CD4-positive, alpha-beta T cell treated with Interleukin-2 at 100 ng/mL for 4 hours (primary cell): ENCODE measurements at regions not wholly inside any gene's neighbourhood (a gene's known extent, or its start where the extent isn't known, plus 50 kb on each side); places are given as distances from the start of the nearest gene placed in this dataset.

Source experiments
- DNase-seq: peaks from one replicate; pipeline ENCODE4 v3.0.0-alpha.2; 2020; ENCODE audit warnings: low spot score

DNA sequence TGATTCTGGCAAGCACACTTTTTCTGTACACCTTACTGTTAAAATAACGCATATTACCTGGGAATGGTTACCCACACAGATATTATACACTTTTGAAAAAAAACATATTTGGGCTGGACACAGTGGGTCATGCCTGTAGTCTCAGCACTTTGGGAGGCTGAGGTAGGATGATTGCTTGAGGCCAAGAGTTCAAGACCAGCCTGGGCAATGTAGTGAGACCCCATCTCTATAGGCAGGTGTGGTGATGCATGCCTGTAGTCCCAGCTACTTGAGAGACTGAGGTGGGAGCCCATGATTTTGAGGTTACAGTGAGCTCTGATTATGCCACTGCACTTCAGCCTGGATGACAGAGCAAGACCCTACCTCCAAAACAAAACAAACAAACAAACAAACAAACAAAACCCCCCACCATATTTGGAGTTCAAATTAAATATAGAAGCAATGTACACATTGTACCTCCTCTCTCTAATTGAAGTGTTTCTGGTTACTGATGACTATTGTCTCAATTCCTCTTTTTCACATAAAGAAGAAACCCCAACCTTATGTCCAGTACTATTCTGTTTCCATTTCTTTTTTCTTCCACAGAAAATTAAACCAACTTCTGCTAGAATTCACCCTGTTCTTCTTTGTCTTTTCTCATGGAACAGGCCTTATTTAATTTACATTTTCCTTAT lies 152.6 kb upstream of the UMPS start:
- DNase-seq: no peak

- DNase-seq: no peak
These were observed 150.6 kb upstream of the UMPS start for GRCh38 chr3:124579641-124580040.

- DNase-seq: no peak
These were observed 148.1 kb upstream of the UMPS start for GRCh38 chr3:124582196-124582595.

GRCh38 chr3:124582621-124583395 lies 147.4 kb upstream of the UMPS start:
- no peak for DNase-seq

DNA sequence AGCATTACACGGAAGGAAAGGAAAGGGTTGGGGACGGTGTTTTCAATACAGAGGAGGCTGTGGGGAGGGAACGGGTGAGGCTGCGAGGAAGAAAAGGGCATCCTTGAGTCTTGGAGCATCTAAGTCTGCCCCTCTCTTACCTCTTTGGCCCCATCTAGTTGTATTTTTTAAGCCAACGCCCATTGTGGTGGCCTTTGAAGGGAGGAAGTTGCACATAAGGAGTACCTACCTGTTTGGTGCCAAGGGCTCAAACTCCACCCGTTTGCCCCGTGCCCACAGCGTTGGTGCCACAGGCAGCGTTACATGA lies 146.1 kb upstream of the UMPS start:
- DNase-seq: peak; percentile 31

DNA sequence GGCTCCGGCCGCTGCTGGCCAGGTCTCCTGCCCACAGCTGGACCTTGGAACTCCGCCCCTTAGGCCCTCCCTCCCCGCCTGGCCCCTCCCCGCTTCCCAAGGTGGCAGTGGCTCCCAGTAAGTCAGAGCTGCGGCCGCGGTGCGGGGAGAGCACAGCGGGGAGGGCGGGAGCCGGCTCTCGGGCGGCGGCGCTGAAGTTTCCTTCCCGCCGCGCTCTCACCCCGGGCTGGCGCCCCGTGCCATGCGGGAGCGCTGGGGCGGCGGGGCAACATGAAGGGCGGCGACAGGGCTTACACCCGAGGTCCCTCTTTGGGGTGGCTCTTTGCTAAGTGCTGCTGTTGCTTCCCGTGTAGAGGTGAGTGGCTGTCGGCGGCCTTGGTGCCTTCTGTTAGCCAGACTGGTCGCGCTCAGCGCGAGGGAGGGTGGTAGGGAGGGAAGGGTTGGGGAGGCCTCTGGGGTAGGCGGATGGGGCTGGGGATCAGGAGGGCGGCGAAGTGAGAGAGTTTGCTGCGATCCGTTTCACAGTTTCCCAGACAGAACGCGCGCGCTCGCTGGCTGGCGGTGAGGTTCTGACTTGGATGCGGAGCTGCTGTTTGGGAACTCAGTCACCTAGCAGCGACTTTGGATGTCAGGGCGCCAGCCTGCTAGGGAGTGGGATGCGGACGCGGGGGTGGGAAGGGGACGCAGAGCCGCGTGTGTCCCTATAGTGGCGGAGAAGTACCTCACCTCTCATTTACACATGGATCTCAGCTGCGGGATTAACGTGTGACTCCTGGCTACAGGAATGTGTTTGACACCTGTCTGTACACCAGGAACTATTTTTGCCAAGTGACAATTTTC lies 145.5 kb upstream of the UMPS start:
- DNase-seq: peak; percentile 20

GRCh38 chr3:124586126-124587052 lies 143.9 kb upstream of the UMPS start:
- DNase-seq: no peak

GRCh38 chr3:124587053-124587408 lies 143.2 kb upstream of the UMPS start:
- no peak for DNase-seq

- DNase-seq: no peak
These were observed 142.2 kb upstream of the UMPS start for GRCh38 chr3:124588036-124588435.

DNA sequence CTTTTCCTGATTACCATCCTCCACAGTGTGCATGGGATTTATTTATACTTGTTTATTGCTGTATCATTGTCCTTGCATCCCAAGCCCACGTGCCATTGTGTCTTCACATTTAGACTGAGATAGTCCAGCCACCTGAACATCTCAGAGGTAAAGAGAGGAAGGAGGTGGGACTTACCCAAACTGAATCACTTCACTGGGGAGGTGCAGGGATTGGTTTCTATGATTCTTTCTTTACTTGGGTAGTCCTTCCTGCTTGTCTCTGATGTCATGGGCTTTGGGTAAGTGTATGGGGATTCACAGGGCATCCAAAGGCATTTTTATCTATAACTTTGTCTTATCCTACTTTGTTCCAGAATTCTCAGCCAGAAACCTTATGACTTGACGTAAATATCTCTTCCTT lies 141.5 kb upstream of the UMPS start:
- DNase-seq: no peak

- DNase-seq: no peak
These were observed 138.6 kb upstream of the UMPS start for GRCh38 chr3:124591699-124592098.

- peak; percentile 20 for DNase-seq
These were observed 137.4 kb upstream of the UMPS start for GRCh38 chr3:124592658-124593441.

DNA sequence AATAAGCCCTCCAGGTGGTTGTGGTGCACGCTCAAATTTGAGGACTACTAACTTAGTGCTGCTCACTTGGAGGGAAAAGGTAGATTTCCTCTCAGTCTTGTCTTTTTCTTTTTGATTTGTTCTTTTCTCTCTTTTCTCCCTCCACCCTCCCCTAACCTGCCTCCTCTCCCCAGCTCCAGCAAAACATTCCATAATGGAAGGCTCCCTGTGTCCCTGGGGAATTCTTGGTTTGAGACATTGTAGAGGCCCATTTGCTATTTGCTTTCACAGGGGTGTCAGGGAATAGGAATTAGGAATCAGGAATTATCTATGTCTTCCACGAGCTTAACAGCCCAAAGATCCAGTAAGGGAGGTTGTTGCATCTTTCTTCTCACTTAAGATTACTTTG lies 136.8 kb upstream of the UMPS start:
- no peak for DNase-seq

DNA sequence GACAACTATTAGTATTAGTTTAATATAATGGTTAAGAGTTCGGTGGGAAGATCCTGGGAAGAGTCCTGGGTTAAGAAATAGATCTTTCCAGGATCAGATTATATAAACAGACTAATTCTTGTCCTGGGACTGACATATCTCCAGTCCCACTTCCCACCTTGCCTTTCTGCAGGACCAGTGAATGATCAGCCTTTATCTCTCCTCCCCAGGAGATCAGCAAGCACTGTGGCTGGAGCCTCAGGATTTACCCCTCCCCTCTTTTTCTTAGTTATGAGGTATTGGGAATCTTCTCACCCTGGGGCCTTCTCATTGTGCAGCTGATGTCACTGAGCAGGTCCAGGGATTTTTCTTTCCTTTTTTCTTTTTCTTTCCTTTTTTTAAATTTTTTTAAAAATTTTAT lies 135.7 kb upstream of the UMPS start:
- DNase-seq: no peak

DNA sequence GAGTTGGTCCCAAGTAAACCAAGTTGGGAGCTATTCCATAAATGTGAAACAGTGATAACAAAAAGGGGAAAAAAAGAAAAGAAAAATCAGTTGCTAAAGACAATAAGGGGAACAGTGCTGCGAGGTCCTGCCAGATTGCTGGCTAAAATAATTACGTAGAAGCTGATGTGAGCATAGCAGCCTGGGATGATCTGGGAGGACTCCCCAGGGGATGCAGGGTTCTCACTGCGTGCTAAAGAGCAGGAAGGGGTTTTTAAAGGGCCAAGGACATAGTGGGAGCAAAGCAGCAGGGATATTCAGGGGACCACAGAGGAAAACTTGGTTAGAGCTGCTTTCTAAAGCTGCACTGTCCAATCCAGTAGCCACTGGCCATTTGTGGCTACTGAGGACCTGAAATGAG lies 133.0 kb upstream of the UMPS start:
- no peak for DNase-seq

- DNase-seq: no peak
These were observed 132.3 kb upstream of the UMPS start for GRCh38 chr3:124597979-124598378.

- DNase-seq: no peak
These were observed 131.0 kb upstream of the UMPS start for GRCh38 chr3:124599147-124599765.

DNA sequence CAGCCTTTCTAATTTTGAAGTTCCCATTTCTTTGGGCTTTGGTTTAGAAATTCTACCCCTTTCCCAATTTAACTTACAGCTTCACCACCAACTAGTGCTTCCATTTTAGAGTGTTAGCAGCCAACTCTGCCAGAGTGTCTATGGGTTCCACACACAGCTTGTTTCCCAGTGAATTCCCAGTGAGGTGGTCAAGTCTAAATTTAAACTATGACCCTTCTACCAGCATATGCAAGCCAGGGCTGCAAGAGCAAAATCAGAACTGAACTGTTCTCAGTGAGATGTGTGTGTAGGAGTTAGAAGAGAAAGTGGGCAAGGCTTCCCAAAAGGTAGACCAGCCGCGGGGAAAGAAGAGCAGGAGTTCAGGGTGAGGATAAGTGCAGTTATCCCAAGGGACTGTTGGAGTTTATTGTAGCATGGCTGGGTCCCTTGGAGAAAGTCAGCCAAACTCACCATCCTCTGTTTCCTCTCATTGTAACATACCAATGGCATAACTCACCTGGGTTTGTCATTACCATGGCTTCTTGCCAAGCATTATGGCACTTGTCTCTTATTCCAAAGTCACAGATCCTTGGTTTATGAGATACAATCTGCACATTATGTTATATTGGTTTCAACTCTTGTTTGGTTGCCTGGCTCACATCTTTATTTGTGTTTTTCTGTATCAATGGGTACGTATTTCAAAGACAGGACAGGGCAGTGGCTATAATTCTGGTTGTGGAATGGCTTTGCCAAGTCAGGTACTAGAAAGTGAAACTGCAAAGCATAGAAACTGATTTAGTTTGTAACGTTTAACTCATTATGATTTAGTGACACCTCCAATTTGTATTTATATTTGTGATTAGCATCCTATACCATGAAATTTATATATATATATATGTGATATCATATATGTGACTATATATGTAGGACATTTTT lies 130.2 kb upstream of the UMPS start:
- DNase-seq: no peak

- no peak for DNase-seq
These were observed 129.5 kb upstream of the UMPS start for GRCh38 chr3:124600765-124601164.

DNA sequence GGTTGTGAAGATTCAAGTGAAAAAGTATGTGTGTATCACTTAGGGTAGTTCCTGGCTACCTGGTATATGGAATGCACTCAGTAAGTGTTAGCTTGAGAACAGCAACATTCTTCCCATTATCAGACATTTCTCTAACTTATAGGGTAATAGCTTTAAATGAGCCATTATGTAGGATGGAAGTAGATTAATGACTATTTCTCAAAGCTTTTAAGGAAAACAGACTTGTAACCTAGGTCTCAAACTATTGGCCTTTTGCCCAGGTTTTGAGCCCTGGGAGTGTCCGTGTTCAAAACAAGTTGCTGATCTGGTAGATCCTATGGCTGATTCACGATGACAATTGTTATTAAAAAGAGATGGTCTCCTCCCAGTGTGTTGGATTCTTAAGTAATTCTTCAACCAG lies 129.1 kb upstream of the UMPS start:
- DNase-seq: no peak
